DMS 273 (cell line): ENCODE measurements at regions not wholly inside any gene's neighbourhood (a gene's known extent, or its start where the extent isn't known, plus 50 kb on each side); places are given as distances from the start of the nearest gene placed in this dataset.
"Not testable (repeated sequence)": the region's sequence is repeated elsewhere in the genome, so short reads cannot be mapped to it uniquely, and the experiment has no call there.

ENCODE experiments used
- DNase-seq: peaks from one replicate; lab custom pipeline; 2025; ENCODE audit not compliant: unreplicated experiment; lab: John Stamatoyannopoulos, UW

DNA sequence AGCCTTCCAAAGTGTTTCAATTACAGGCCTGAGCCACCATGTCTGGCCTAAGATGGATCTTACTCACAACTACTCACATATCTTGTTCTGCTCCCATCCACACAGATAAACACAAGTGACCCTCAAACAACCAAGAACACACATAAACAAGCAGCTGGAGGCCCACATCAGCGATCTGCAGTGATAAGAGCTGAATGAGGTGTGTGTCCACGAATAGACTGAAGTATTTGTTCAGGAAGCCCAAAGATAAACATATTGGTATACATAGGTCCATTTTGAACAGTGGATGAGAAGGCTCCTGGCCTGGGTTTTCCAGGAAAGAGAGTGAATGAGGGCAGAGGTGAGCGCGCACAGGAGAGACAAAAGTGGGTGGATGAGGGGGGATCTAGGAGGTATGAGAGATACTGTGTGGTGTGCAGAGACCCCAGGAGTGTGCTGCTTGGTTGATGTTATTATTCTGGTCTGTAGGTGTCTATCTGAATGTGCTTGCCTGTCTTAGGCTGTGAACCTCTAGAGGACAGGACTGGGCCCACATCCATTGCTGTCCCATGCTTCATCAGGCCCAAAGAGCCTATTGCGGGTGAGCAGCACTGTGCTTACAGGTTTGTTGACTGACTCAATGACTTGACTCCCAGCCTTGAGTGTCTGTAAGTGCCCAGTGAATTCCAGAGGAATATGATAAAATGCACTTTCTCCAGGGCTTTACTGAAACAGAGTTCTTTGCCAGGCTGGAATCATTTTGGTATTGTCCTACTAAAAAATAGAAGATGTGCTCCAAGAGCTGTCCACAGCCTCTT lies 79.9 kb upstream of the ATP1A1 start:
- no peak for DNase-seq

DNA sequence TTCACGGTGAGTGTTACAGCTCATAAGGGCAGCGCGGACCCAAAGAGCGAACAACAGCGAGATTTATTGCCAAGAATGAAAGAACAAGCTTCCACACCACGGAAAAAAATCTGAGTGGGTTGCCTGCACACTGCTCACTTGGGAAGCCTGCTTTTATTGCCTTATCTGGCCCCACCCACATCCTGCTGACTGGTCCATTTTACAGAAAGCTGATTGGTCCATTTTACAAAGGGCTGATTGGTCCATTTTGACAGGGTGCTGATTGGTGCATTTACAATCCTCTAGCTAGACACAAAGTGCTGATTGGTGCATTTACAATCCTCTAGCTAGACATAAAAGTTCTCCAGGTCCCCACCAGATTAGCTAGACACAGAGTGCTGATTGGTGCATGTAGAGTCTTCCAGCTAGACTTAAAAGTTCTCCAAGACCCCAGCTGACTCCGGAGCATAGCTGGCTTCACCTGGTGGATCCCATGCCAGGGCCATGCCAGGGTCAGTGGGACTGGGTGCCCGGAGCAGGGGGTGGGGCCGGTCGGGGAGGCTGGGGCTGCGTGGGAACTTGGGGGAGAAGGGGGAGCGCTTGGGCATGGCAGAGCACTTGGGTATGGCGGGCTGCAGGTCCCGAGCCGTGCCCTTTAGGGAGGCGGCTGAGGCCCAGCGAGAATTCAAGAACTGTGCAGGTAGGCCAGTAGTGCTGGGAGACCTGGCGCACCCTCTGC lies 75.4 kb upstream of the ATP1A1 start:
- no peak for DNase-seq

DNA sequence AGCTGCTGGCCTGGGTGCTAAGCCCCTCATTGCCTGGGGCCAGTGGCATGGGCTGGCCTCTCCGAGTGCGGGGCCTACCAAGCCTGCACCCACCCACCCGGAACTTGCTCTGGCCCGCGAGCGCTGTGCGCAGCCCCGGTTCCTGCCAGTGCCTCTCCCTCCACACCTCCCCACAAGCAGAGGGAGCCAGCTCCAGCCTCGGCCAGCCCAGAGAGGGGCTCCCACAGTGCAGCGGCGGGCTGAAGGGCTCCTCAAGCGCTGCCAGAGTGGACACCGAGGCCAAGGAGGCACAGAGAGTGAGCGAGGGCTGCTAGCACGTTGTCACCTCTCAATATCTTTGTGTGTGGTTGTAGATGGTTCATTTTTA lies 74.8 kb upstream of the ATP1A1 start:
- DNase-seq, result not testable (repeated sequence)

DNA sequence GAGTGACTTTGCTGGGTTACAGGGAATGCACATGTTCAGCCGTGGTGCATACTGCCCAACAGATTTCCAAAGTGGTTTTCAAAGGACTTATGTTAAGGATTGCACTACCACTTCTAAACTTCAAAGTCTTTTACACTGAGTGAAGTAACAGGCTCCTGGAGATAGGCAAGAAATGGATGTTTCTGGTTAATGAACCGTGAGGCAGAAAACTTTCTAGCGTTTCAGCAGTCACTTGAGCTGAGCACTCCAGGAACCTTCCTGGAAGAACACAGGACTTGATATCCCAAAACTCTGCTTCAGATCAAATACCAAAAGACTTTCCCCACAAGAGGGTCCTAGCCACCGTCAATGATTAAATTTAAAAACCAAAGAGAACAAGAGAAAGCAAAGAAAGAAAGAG lies 74.3 kb upstream of the ATP1A1 start:
- DNase-seq, result no peak

DNA sequence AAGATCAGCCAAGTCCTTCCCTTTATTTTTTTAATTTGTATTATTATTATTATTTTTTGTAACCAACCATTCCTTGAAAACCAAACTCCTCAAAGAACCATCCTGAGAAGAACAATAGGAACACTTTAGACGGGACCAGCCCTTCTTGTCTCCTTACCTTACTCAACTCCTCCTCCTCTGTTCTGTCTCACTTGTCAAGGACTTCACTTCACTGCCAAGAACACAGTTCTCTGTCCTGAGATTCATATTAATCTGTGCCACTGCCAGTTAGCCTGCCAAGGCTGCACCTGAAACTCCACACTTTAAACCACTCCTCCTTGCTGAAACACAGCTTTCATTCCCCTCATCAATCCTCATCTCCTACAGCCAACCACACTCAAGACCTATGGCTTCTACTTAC lies 73.8 kb upstream of the ATP1A1 start:
- no peak for DNase-seq

DNA sequence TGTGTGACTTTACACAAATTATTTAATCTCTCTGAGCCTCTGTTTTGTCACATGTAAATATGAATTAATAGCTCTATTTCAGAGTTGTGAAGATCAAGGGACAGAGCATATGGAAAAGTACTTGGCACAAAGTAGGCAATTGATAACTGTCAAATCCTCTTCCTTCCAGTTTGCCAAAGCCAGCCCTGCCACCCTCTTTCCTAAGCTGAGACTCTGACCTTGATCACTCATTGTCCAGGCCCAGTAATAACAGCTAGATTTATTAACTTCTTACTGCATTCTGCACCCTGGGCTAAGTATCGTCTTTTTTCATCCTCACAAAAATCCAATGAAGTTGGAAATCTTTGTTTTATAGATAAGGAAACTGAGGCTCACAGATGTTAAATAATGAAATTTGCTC lies 70.8 kb upstream of the ATP1A1 start:
- DNase-seq, result no peak

DNA sequence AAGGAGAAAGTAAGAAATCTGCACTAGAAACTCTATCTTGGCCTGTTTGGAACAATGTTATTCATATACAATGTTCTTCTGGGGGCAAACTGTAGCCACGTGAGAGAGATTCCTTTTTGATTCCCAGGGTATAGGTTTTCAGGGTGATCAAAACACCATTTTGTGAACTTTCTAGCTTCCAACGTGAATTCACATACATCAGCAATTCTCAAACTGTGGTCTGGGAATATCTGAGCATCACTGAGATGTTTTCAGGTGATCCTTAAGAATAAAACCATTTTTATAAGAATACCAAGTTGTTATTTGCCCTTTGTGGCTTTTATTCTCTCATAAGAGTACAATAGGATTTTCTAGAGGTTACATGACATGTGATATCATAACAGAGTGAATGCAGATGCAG lies 66.9 kb upstream of the ATP1A1 start:
- no peak for DNase-seq

DNA sequence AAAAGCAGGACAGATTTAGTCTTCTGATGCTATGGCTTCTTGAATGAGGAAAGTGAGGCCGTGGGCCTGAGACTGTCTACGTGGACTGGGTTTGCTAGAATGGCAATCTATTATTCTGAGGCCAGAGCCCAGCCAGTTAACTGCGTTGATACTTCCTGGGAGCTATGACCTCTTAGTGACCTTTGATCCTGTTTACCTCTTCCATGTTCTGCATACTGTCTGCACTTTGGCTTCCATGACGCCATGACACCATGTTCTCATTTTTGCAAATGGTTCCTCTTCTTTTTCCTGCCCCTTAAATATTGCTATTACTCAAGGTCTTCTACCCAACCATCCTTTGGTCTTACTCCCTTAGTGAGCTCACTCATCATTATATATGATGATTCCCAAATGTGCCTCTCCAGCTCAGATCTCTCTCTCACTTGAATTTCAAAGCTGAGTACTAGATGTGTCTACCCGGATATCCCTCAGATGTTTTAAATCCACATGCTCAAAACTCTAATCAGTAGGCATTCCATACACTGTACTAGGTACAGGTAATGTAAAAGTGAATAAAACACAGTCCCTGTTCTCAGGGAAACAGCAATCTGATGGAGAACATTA lies 66.1 kb upstream of the ATP1A1 start:
- no peak for DNase-seq

DNA sequence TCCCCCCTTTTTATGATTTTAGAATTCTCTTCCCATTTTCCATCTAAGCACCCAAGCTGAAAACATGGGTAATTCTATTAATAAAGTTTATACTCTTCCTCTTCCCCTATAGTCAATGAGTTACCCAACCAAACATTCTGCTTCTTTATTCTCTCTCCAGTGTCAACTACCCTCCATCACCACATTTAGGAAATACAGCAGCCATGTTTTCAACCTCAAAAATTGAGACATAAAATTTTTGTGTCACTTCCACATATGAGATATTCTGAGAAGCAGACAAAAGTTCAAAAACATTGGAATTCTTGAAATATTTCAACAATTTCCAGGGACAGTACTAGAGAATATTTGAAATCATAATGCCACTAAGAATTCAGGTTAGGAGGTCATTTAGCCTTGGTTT lies 64.8 kb upstream of the ATP1A1 start:
- DNase-seq, result no peak

DNA sequence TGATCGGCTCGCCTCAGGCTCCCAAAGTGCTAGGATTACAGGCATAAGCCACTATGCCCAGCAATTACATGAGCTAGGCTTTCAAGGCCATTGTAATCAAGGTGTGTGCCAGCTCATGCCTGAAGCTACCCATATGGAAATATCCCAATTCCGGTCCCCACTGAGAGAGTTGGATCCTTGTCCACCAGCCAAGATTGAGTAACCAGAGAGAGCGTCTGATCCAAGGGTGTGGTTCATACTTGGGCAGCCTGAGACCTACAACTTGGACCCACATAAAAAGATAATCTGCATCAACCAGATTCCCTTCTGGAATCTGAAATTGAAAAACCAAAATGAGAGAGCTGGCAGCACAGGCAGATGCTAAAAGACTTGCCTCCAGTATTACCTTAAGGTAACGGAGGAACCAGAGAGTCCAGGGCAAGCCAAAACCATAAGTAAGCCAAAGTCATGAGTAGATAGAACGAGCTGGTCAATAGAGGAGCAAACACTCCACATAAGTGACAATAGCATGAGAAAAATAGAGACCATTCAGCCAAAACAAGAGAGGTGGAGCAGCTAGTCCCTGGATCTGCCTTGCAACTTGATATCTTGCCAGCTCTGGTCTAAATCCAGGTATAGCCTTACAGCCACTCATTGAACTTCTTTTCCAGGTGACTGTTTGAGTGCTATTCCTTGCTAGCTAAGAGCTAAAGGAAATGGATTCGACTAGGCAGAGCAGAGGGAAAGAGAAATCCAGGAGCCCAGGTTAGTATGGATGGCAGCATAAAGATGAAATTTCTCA lies 63.8 kb upstream of the ATP1A1 start:
- DNase-seq, result no peak

DNA sequence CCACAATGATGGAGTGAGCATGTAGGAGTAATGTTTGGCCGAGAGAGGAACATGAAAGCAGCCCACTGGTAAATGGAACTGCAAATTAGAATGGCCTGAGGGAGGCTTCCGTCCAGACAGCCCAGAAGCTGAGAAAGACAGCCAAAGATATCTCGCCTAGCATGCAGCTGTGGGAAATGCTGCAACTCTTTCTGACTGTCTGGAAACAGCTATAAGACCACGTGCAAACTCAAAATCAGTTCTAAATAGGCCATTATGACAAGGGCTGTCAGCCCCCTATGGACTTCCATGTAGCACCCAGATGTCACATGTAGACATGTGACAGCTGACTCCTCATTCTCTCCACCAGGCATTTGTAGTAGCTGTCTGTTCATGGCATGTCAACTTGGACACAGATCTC lies 62.9 kb upstream of the ATP1A1 start:
- no peak for DNase-seq

DNA sequence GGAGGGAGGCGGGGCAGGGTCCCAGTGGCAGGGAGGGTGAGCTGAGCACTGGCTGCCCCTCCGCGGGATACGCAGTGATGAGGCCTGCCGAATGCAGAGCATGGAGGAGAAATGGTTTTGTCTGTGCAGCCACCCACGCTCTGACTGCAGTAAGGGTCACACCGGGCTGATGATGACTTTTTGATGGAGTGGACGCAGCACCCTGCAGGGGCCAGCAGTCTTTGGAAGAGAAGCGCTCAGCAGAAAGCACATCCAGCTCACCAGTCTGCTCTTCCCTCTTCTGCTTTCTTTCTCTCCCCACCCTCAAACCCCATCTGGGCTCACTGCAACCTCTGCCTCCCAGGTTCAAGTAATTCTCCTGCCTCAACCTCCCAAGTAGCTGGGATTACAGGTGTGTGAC lies 61.9 kb upstream of the ATP1A1 start:
- no peak for DNase-seq

DNA sequence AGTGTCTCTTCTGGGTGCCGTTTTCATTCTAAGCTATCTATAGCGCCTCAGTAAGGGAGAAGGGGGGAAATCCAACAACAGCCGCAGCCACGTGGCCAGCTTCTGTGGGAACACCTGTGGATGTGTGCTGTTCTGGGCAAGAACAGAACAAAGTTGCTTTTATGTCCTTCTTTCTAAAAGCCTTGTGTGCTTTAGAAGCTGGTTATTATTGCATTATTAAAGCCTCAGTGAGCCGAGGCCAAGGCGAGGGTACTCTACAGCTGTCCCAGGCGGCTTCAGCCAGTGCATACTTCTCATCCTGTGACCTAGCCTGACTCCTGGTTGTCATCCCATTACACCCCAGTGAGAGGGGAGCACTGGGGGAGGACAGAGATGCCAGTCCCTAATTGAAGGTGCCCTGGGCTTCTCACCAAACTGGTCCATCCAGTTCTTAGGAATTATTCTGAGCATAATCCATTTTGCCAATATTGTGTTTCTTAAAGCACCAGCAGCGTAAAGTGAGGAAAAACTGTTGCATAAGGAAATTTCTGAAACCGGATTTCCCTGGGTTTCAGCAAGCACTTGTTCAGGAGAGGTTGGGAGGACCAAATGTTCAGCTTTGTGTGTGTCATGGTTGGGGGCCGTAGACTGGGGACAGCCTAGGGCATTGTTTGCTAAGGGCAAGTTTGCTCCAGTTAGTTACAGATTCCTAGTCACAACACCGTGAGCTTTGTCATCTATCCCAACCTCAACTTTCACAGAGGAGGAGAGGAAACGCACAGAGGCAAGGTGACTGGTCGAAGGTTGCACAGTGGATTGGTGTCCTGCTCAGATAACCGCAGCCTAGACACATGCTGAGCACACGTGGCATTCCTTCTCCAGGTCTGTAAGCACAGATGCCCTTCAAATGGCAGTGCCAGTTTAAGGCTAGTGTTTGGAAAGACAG lies 61.0 kb upstream of the ATP1A1 start:
- DNase-seq, result peak; percentile 68

DNA sequence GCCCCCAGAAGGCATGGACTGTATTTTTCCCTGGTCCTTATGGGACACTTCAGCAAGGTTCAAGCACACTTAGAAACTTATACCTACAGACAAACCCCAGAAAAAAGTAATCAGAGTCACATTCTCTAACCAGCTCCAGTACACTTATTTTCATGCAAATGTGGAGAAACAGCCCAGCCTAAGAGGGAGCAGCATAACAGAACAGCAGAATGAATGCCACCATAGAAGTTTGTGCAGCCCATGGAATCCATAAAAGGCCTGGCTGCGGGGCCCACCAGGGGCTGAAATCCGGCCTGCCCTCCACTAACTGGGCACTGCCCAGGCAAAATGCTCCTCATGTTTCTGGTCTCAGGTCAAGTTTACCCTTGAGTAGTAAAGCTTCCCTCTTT lies 60.4 kb upstream of the ATP1A1 start:
- DNase-seq, result no peak

DNA sequence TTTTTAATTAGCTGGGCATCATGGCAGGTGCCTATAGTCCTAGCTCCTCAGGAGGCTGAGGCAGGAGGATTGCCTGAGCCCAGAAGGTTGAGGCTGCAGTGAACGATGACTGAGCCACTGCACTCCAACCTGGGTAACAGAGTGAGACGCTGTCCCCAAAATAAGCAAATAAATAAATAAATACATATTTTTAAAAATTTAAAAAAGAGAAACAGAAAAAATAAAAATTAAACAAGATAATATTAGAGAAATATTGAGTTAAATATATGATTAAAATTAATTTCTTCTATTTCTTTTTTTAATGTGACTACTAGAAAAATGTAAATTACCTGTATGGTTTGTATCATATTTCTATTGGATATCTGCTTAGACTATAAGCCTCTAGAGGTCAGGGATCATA lies 59.3 kb upstream of the ATP1A1 start:
- DNase-seq, result no peak

DNA sequence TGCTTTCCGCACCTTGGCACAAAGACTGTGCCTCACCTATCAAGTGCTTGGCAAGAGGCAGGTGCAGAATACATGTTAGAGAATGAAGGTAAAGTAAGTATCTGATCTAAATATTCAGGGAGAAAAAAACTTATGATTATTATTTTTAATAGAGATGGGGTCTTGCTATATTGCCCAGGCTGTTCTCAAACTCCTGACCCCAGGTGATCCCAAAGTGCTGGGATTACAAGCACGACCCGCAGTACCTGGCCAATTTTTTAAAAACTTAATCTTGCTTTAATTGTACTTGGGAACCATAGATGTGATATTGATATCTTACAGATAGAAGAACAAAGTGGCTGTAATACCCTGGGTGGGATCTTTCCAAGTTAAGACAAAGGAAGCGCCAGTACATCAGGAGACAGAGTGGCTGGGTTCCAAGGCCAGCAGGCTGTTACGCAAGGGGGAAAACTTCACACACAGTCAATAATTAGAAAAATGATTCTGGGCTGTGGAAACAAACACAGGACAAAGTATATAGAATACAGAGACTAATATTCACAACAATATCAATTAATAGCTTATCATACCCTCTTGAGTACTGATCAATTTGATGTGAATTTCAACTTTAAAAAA lies 58.6 kb upstream of the ATP1A1 start:
- no peak for DNase-seq

DNA sequence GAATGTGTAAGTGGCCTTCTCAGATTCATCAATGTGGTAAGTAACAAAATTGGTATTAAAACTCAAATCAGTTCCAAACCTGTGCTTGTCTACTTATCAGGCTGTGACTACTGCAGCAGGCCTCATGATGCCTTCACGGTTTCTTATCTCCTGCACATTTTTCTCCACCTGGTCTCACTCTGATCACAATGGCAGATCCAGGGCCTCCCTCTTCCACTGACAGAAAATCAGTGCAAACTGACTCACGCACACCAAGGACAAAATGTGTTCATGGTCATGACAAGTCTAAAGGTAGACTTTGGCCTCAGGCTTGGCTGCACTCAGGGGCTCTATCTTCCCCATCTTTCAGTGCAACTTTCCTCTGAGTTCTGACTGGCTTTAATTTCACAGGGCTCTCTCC lies 56.7 kb upstream of the ATP1A1 start:
- no peak for DNase-seq

DNA sequence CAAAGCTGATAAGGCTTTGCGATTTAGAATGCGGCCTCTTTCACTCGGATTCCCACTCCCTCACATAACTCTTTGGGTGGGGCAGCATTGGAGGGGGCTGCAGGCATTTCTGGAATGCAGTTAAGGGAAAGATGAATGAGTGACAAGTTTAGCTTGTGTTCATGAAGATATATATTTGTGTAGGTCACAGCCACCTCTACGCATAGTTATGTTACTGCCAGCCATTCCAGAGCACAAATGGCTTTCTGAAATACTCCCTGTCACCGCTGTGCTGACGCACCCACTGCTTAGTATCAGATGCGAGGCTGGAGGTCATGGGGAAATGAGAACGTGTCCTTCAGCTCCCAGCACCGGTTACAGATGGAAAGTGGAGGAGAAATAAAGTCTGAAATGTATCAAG lies 54.1 kb upstream of the ATP1A1 start:
- no peak for DNase-seq

DNA sequence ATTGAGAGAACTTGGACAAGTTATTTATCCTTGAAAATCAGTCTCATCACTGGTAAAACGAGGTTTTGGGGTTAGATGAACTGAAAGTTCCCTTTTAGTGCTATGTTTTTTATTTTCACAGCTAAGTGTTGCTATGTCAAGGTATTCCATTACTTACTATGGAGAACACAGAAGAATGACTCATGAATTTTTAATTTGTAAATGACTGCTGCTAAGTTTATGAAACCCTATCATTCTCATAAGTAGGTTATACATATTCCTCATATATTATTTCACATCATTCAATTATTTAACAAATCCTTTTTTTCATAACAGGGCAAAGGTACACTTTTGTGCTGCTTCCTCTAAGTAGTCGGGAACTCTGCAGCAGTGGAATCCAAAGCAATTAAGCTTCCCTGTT lies 52.2 kb upstream of the ATP1A1 start:
- no peak for DNase-seq

DNA sequence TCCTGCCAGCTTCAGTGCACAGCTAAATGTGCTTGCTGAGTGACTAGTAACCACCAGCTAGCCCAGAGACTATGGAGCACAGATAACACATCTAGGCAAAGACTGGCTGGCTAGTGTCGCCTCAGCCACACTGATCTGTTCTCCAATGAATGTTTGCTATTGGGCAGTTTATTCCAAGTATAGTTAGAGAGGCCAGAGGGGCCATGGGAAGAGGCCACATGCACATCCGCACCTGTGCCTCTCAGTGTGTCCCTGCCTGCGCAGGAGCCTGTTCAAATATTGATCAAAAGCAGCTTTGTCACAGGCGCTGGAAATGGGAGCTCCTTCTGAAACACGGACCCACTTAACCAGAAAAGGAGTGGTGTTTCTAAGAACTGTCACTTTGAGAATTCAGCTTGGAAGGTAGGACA lies 51.3 kb upstream of the ATP1A1 start:
- DNase-seq, result no peak
